ENCODE measurements at regions not wholly inside any gene's neighbourhood (a gene's known extent, or its start where the extent isn't known, plus 50 kb on each side); places are given as distances from the start of the nearest gene placed in this dataset.
"Not testable (repeated sequence)": the region's sequence is repeated elsewhere in the genome, so short reads cannot be mapped to it uniquely, and the experiment has no call there.

DNA sequence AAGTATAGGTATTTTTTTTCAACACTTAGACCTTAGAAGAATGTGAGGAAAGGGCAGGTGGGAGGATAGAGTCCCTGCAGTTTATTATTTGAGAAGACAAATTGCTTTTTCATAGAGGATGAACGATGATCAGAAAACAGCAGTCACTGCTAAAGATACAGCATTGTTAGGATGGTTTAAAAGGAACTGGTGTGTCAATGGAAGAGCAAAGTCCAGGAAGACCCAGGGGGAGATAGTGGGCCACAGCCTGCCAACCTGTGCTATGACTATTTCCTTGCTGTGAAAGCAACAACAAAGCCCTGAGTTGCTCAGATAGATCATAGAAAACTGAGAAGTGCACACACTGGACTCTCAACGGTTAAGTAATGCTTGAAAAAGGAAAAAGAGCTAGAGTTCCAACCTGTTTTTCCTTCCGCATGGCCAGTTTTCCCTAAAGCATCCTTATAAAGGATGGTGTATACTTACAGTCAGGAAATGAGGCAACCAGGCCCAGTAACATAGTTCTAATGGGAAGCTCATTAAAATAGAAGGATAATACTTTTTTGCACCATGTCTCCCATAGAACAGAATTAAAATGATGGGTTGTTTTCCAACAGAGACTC, 153.8 kb downstream of the CEMIP2 start:
- DNase-seq (ENCODE audit: insufficient read length, low spot score) (no peak), FAIRE-seq (no peak)
- TF ChIP-seq TAF1 (IDR thresholded peaks at IDR 0.05; ENCODE audit: low read depth, low read length) (no peak), PAX5 (IDR thresholded peaks at IDR 0.05; ENCODE audit: insufficient read depth, low read length, severe bottlenecking) (no peak), POU2F2 (IDR thresholded peaks at IDR 0.05; ENCODE audit: low read depth, low read length) (no peak)

- FAIRE-seq = no peak
- TF ChIP-seq POLR2AphosphoS5 (IDR thresholded peaks at IDR 0.05; ENCODE audit: low read depth, low read length) = no peak
- TF ChIP-seq POU2F2 (IDR thresholded peaks at IDR 0.05; ENCODE audit: low read depth, low read length) = no peak
- no peak for TF ChIP-seq PAX5 (IDR thresholded peaks at IDR 0.05; ENCODE audit: insufficient read depth, low read length, severe bottlenecking)
- TF ChIP-seq POLR2A (IDR thresholded peaks at IDR 0.05; ENCODE audit: low read depth, low read length) = no peak
- no peak for TF ChIP-seq TAF1 (IDR thresholded peaks at IDR 0.05; ENCODE audit: low read depth, low read length)
- TF ChIP-seq SPI1 (IDR thresholded peaks at IDR 0.05; ENCODE audit: low read depth, low read length) = no peak
- DNase-seq (ENCODE audit: insufficient read length, low spot score) = no peak
These were observed 155.4 kb downstream of the CEMIP2 start for GRCh38 chr9:71612889-71613288.

- TF ChIP-seq POLR2AphosphoS5 (IDR thresholded peaks at IDR 0.05; ENCODE audit: low read depth, low read length) (no peak), SPI1 (IDR thresholded peaks at IDR 0.05; ENCODE audit: low read depth, low read length) (no peak), PAX5 (IDR thresholded peaks at IDR 0.05; ENCODE audit: insufficient read depth, low read length, severe bottlenecking) (no peak), POLR2A (IDR thresholded peaks at IDR 0.05; ENCODE audit: low read depth, low read length) (no peak), POU2F2 (IDR thresholded peaks at IDR 0.05; ENCODE audit: low read depth, low read length) (no peak), TAF1 (IDR thresholded peaks at IDR 0.05; ENCODE audit: low read depth, low read length) (no peak)
- FAIRE-seq = no peak
- DNase-seq (ENCODE audit: insufficient read length, low spot score) = no peak
These were observed 158.9 kb downstream of the CEMIP2 start for GRCh38 chr9:71609448-71609830.

DNA sequence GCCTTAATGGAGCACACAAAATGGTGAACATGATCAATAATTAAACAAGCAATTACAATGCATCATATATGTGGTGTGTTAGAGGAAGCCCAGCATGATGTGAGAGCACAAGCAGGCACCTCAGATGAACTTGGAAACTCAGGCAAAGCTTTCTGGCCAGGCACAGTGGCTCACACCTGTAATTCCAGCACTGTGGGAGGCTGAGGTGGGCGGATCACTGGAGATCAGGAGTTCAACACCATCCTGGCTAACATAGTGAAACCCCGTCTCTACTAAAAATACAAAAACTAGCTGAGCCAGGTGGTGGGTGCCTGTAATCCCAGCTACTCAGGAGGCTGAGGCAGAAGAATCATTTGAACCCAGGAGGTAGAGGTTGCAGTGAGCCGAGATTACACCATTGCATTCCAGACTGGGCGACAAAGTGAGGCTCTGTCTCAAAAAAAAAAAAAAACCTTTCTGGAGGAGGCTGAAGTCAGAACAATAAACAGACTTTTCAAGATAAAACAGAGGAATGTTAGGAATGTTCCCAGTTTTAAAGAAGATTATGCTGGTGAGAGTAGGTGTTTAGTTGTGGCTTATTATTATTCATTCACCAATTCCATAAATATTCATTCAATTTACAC, 159.4 kb downstream of the CEMIP2 start:
- DNase-seq (ENCODE audit: insufficient read length, low spot score) (no peak), FAIRE-seq (no peak)
- TF ChIP-seq POLR2A (IDR thresholded peaks at IDR 0.05; ENCODE audit: low read depth, low read length) = no peak
- no peak for TF ChIP-seq POLR2AphosphoS5 (IDR thresholded peaks at IDR 0.05; ENCODE audit: low read depth, low read length)
- TF ChIP-seq TAF1 (IDR thresholded peaks at IDR 0.05; ENCODE audit: low read depth, low read length) = no peak
- TF ChIP-seq POU2F2 (IDR thresholded peaks at IDR 0.05; ENCODE audit: low read depth, low read length) = no peak
- TF ChIP-seq SPI1 (IDR thresholded peaks at IDR 0.05; ENCODE audit: low read depth, low read length) = no peak
- no peak for TF ChIP-seq PAX5 (IDR thresholded peaks at IDR 0.05; ENCODE audit: insufficient read depth, low read length, severe bottlenecking)

- TF ChIP-seq POLR2A (IDR thresholded peaks at IDR 0.05; ENCODE audit: low read depth, low read length) = no peak
- TF ChIP-seq POU2F2 (IDR thresholded peaks at IDR 0.05; ENCODE audit: low read depth, low read length) = no peak
- no peak for TF ChIP-seq SPI1 (IDR thresholded peaks at IDR 0.05; ENCODE audit: low read depth, low read length)
- FAIRE-seq (no peak), DNase-seq (ENCODE audit: insufficient read length, low spot score) (no peak)
These were observed 160.3 kb downstream of the CEMIP2 start for GRCh38 chr9:71608021-71608420.

DNA sequence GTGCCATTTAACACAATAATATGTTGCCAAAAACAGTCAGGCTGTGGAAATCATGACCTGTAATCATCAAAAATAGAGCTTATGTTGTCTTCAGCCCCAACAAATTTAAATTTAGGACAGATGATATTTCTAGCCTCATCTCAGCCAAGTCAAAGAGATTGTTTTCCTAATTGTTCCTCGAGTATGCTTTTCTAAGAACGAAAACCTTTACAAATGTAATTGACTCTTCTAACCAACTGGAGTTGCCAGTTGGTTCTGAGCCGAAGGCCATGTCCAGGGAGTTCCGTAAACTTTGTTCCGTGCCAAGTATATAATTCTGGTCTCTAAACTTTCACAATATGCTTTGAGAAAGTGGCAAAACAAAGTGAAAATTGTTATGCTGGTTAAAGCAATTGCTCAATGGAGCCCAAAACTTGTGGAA, 160.8 kb downstream of the CEMIP2 start:
- DNase-seq (ENCODE audit: insufficient read length, low spot score) = no peak
- TF ChIP-seq POU2F2 (IDR thresholded peaks at IDR 0.05; ENCODE audit: low read depth, low read length) (no peak), PAX5 (IDR thresholded peaks at IDR 0.05; ENCODE audit: insufficient read depth, low read length, severe bottlenecking) (no peak), POLR2AphosphoS5 (IDR thresholded peaks at IDR 0.05; ENCODE audit: low read depth, low read length) (no peak), TAF1 (IDR thresholded peaks at IDR 0.05; ENCODE audit: low read depth, low read length) (no peak)
- no peak for FAIRE-seq

GRCh38 chr9:71604197-71605063, 163.9 kb downstream of the CEMIP2 start:
- TF ChIP-seq POLR2AphosphoS5 (IDR thresholded peaks at IDR 0.05; ENCODE audit: low read depth, low read length) (no peak), TAF1 (IDR thresholded peaks at IDR 0.05; ENCODE audit: low read depth, low read length) (no peak), SPI1 (IDR thresholded peaks at IDR 0.05; ENCODE audit: low read depth, low read length) (no peak), POLR2A (IDR thresholded peaks at IDR 0.05; ENCODE audit: low read depth, low read length) (no peak), POU2F2 (IDR thresholded peaks at IDR 0.05; ENCODE audit: low read depth, low read length) (no peak)
- peak; percentile 77 for FAIRE-seq
- DNase-seq (ENCODE audit: insufficient read length, low spot score) = peak; percentile 9

GRCh38 chr9:71602652-71603051, 165.7 kb downstream of the CEMIP2 start:
- no peak for TF ChIP-seq POLR2AphosphoS5 (IDR thresholded peaks at IDR 0.05; ENCODE audit: low read depth, low read length)
- TF ChIP-seq POU2F2 (IDR thresholded peaks at IDR 0.05; ENCODE audit: low read depth, low read length) = no peak
- no peak for TF ChIP-seq TAF1 (IDR thresholded peaks at IDR 0.05; ENCODE audit: low read depth, low read length)
- TF ChIP-seq SPI1 (IDR thresholded peaks at IDR 0.05; ENCODE audit: low read depth, low read length) = no peak
- no peak for TF ChIP-seq POLR2A (IDR thresholded peaks at IDR 0.05; ENCODE audit: low read depth, low read length)
- no peak for TF ChIP-seq PAX5 (IDR thresholded peaks at IDR 0.05; ENCODE audit: insufficient read depth, low read length, severe bottlenecking)
- DNase-seq (ENCODE audit: insufficient read length, low spot score) = no peak
- FAIRE-seq = no peak

DNA sequence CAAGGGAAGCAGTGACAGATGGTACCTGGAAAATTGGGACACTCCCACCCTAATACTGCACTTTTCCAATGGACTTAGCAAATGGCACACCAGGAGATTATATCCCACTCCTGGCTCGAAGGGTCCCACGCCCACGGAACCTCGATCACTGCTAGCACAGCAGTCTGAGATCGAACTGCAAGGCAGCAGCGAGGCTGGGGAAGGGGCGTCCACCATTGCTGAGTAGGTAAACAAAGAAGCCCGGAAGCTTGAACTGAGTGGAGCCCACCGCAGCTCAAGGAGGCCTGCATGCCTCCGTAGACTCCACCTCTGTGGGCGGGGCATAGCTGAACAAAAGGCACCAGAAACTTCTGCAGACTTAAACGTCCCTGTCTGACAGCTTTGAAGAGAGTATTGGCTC, 172.6 kb downstream of the CEMIP2 start:
- not testable (repeated sequence) for DNase-seq (ENCODE audit: insufficient read length, low spot score); FAIRE-seq

GRCh38 chr9:71594541-71594940, 173.8 kb downstream of the CEMIP2 start:
- DNase-seq (ENCODE audit: insufficient read length, low spot score) (no peak), FAIRE-seq (no peak)
- no peak for TF ChIP-seq POLR2A (IDR thresholded peaks at IDR 0.05; ENCODE audit: low read depth, low read length)
- no peak for TF ChIP-seq SPI1 (IDR thresholded peaks at IDR 0.05; ENCODE audit: low read depth, low read length)
- no peak for TF ChIP-seq PAX5 (IDR thresholded peaks at IDR 0.05; ENCODE audit: insufficient read depth, low read length, severe bottlenecking)
- TF ChIP-seq TAF1 (IDR thresholded peaks at IDR 0.05; ENCODE audit: low read depth, low read length) = no peak

Measured in GM12891 (cell line).